ENCODE measurements at regions not wholly inside any gene's neighbourhood (a gene's known extent, or its start where the extent isn't known, plus 50 kb on each side); places are given as distances from the start of the nearest gene placed in this dataset.

DNA sequence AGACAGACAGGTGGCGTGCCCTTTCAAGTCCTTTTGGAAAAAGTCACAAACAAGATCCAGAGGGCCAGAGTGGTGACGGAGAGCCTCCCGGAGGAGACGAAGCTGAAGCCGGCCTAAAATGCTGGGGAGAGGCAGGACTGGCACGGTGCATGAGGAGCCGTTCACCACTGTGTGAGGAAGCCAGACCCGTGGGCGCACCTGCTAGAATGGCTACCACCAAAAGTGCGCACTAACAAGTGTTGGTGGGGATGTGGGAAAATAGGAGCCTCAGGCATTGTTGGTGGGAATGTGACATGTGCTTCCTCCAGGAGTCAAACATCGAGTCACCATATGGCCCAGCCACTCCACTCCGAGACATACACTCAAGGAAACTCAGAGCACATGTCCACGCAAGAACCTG is 67.4 kb upstream of the HELT start (continued):
- TF ChIP-seq, protein P1, sequence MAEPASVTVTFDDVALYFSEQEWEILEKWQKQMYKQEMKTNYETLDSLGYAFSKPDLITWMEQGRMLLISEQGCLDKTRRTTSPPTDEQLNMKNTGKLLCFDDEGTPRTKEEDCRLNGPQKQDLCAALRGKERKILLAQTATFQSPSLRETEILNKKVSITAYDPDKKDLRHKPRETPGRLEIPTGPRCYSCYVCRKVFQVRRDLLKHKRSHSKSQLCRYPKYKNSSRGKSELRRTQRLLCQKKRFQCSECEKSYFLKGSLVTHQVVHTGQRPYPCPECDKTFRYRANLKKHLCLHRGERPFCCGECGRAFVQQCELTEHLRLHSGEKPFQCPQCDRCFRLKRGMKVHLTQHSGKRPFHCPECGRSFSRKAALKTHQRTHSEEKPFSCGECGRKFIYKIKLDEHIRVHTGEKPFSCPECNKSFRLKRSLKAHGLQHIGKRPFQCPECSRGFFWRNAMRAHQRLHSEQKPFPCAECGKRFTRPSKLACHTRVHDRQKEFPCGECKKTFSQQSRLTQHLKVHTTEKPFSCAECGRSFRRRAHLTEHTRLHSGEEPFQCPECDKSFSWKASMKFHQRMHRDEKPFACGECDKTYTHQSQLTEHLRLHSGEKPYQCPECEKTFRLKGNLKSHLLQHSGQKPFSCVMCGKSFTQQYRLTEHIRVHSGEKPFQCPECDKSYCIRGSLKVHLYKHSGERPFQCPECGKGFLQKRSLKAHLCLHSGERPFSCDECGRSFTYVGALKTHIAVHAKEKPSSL (CRISPR knock-in tag; conservative IDR thresholded peaks at IDR 0.05), result no peak
- no peak for TF ChIP-seq FOXK1 (CRISPR knock-in tag; IDR thresholded peaks at IDR 0.05)
- no peak for TF ChIP-seq ZNF138 (CRISPR knock-in tag; conservative IDR thresholded peaks at IDR 0.05)
- TF ChIP-seq CREM (CRISPR knock-in tag; IDR thresholded peaks at IDR 0.05), result no peak
- TF ChIP-seq ZNF121 (CRISPR knock-in tag; IDR thresholded peaks at IDR 0.05), result no peak
- no peak for TF ChIP-seq SOX15 (CRISPR knock-in tag; IDR thresholded peaks at IDR 0.05)
- TF ChIP-seq, protein P2, sequence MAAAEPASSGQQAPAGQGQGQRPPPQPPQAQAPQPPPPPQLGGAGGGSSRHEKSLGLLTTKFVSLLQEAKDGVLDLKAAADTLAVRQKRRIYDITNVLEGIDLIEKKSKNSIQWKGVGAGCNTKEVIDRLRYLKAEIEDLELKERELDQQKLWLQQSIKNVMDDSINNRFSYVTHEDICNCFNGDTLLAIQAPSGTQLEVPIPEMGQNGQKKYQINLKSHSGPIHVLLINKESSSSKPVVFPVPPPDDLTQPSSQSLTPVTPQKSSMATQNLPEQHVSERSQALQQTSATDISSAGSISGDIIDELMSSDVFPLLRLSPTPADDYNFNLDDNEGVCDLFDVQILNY (CRISPR knock-in tag; IDR thresholded peaks at IDR 0.05), result no peak
- no peak for TF ChIP-seq MYBL2 (CRISPR knock-in tag; IDR thresholded peaks at IDR 0.05)
- TF ChIP-seq, protein P3, sequence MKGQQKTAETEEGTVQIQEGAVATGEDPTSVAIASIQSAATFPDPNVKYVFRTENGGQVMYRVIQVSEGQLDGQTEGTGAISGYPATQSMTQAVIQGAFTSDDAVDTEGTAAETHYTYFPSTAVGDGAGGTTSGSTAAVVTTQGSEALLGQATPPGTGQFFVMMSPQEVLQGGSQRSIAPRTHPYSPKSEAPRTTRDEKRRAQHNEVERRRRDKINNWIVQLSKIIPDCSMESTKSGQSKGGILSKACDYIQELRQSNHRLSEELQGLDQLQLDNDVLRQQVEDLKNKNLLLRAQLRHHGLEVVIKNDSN (CRISPR knock-in tag; IDR thresholded peaks at IDR 0.05), result no peak
- no peak for TF ChIP-seq TEAD1 (CRISPR knock-in tag; IDR thresholded peaks at IDR 0.05)
- TF ChIP-seq SMAD3 (CRISPR knock-in tag; IDR thresholded peaks at IDR 0.05; ENCODE audit: borderline replicate concordance), result no peak
- no peak for TF ChIP-seq ZNF317 (CRISPR knock-in tag; IDR thresholded peaks at IDR 0.05; ENCODE audit: borderline replicate concordance, low read depth)

DNA sequence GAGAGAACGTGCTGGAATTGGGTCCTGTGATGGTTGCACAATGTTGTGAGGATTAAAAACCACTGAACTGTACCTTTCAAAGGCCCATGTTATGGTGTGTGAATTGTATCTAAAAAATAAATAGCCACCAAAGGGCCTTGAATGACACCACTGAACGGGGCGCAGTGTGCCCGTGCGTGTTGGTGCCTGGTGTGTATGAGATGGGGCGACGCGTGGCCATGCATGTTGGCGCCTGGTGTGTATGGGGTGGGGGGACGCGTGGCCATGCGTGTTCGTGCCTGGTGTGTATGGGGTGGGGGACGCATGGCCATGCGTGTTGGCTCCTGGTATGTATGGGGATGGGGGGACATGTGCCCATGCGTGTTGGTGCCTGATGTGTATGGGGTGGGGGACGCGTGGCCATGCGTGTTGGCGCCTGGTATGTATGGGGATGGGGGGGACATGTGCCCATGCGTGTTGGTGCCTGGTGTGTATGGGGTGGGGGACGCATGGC is 66.6 kb upstream of the HELT start:
- TF ChIP-seq, protein P4, sequence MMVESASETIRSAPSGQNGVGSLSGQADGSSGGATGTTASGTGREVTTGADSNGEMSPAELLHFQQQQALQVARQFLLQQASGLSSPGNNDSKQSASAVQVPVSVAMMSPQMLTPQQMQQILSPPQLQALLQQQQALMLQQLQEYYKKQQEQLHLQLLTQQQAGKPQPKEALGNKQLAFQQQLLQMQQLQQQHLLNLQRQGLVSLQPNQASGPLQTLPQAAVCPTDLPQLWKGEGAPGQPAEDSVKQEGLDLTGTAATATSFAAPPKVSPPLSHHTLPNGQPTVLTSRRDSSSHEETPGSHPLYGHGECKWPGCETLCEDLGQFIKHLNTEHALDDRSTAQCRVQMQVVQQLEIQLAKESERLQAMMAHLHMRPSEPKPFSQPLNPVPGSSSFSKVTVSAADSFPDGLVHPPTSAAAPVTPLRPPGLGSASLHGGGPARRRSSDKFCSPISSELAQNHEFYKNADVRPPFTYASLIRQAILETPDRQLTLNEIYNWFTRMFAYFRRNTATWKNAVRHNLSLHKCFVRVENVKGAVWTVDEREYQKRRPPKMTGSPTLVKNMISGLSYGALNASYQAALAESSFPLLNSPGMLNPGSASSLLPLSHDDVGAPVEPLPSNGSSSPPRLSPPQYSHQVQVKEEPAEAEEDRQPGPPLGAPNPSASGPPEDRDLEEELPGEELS (CRISPR knock-in tag; IDR thresholded peaks at IDR 0.05), result no peak
- no peaks in the 10 kb centered on the region for H3K9me3 Mint-ChIP-seq
- ATAC-seq (no peak), DNase-seq (ENCODE audit: low spot score) (no peak)
- H3K36me3 Mint-ChIP-seq, result no peaks in the 10 kb centered on the region
- no peak overlapping the region for H3K27ac Mint-ChIP-seq
- H3K4me1 Mint-ChIP-seq, result no peaks in the 10 kb centered on the region
- POLR2A ChIA-PET, result no interaction called here
- H3K27me3 Mint-ChIP-seq (ENCODE audit: low read depth), result peaks cover 2% of the 10 kb centered on the region; the same call in 1 of the 2 replicates
- H3K4me3 Mint-ChIP-seq, result no peak overlapping the region
- CTCF ChIA-PET, result no interaction called here

DNA sequence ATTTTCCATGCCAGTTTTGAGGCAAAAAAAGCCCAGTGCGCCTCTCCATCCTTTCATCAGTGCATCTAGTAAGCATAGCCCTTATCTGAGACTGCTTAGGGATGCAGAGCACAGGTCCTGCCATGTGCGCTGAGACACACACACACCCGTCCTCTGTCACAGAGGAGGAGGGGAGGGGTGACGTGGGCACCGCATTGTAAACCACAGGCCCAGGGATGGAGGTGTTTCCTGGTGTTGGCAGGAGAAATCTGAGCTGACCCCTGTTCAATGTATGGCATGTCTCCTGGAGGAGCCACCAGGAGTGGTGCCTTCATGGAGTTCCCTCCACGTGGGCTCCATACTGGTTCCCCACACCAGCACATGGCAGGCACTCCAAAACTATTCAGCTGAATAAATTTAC is 65.8 kb upstream of the HELT start:
- no peaks in the 10 kb centered on the region for H3K9me3 Mint-ChIP-seq
- H3K27ac Mint-ChIP-seq, result no peak overlapping the region
- ATAC-seq, result no peak
- H3K36me3 Mint-ChIP-seq, result no peaks in the 10 kb centered on the region
- no peak for DNase-seq (ENCODE audit: low spot score)
- H3K4me1 Mint-ChIP-seq, result no peaks in the 10 kb centered on the region
- H3K4me3 Mint-ChIP-seq, result no peak overlapping the region
- POLR2A ChIA-PET, result no interaction called here
- peaks cover 2% of the 10 kb centered on the region; the same call in 1 of the 2 replicates for H3K27me3 Mint-ChIP-seq (ENCODE audit: low read depth)
- CTCF ChIA-PET, result no interaction called here
- TF ChIP-seq MXD4 (CRISPR knock-in tag; IDR thresholded peaks at IDR 0.05; ENCODE audit: borderline replicate concordance), result no peak
- no peak for TF ChIP-seq NR3C1 (CRISPR knock-in tag; conservative IDR thresholded peaks at IDR 0.05; ENCODE audit: low read depth)
- TF ChIP-seq, protein P5, sequence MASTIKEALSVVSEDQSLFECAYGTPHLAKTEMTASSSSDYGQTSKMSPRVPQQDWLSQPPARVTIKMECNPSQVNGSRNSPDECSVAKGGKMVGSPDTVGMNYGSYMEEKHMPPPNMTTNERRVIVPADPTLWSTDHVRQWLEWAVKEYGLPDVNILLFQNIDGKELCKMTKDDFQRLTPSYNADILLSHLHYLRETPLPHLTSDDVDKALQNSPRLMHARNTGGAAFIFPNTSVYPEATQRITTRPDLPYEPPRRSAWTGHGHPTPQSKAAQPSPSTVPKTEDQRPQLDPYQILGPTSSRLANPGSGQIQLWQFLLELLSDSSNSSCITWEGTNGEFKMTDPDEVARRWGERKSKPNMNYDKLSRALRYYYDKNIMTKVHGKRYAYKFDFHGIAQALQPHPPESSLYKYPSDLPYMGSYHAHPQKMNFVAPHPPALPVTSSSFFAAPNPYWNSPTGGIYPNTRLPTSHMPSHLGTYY (CRISPR knock-in tag; IDR thresholded peaks at IDR 0.05), result no peak
- TF ChIP-seq NFATC4 (CRISPR knock-in tag; IDR thresholded peaks at IDR 0.05), result no peak
- TF ChIP-seq, protein P6, sequence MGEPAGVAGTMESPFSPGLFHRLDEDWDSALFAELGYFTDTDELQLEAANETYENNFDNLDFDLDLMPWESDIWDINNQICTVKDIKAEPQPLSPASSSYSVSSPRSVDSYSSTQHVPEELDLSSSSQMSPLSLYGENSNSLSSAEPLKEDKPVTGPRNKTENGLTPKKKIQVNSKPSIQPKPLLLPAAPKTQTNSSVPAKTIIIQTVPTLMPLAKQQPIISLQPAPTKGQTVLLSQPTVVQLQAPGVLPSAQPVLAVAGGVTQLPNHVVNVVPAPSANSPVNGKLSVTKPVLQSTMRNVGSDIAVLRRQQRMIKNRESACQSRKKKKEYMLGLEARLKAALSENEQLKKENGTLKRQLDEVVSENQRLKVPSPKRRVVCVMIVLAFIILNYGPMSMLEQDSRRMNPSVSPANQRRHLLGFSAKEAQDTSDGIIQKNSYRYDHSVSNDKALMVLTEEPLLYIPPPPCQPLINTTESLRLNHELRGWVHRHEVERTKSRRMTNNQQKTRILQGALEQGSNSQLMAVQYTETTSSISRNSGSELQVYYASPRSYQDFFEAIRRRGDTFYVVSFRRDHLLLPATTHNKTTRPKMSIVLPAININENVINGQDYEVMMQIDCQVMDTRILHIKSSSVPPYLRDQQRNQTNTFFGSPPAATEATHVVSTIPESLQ (CRISPR knock-in tag; IDR thresholded peaks at IDR 0.05), result no peak
- TF ChIP-seq, protein P7, sequence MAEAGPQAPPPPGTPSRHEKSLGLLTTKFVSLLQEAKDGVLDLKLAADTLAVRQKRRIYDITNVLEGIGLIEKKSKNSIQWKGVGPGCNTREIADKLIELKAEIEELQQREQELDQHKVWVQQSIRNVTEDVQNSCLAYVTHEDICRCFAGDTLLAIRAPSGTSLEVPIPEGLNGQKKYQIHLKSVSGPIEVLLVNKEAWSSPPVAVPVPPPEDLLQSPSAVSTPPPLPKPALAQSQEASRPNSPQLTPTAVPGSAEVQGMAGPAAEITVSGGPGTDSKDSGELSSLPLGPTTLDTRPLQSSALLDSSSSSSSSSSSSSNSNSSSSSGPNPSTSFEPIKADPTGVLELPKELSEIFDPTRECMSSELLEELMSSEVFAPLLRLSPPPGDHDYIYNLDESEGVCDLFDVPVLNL (CRISPR knock-in tag; IDR thresholded peaks at IDR 0.05; ENCODE audit: borderline replicate concordance, low read depth), result no peak
- no peak for TF ChIP-seq ELF4 (CRISPR knock-in tag; IDR thresholded peaks at IDR 0.05; ENCODE audit: low read depth)
- TF ChIP-seq, protein P8, sequence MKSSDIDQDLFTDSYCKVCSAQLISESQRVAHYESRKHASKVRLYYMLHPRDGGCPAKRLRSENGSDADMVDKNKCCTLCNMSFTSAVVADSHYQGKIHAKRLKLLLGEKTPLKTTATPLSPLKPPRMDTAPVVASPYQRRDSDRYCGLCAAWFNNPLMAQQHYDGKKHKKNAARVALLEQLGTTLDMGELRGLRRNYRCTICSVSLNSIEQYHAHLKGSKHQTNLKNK (CRISPR knock-in tag; IDR thresholded peaks at IDR 0.05), result no peak
- TF ChIP-seq ZNF396 (CRISPR knock-in tag; IDR thresholded peaks at IDR 0.05; ENCODE audit: borderline replicate concordance), result no peak
- TF ChIP-seq ZNF232 (CRISPR knock-in tag; IDR thresholded peaks at IDR 0.05), result no peak
